Activated T-cell treated with anti-CD3 and anti-CD28 coated beads for 48 hours (primary cell): ENCODE measurements at regions not wholly inside any gene's neighbourhood (a gene's known extent, or its start where the extent isn't known, plus 50 kb on each side); places are given as distances from the start of the nearest gene placed in this dataset.

Experiments
- DNase-seq: peaks from one replicate; pipeline ENCODE4 v3.0.0-alpha.2; 2020; ENCODE audit warnings: low read depth

DNA sequence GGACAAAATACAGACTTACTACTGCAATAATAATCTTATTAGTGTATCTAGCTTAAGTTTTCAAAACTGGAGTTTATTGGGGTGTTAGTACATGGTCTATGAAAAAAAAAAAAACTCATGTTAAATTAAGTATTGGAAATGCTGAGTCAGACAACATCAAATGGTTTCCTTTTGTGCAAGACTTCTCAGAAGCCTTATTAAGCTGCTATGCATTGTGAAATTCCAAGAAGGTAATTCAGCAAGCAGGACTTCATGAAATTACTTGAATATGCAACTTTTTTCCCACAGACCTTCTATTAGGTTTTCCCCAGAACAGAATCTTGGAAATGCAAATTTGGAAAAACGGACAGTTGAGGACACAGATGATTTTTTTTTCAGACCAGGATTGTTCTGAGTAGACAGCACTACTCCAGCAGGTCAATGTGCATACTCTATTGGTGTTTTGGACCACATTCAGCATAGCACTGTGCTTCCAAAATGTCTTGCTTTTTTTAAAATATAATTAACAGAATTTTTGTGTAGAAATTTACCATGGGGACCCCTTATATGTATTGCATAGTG lies 568.8 kb upstream of the TENM3 start:
- DNase-seq = no peak

DNA sequence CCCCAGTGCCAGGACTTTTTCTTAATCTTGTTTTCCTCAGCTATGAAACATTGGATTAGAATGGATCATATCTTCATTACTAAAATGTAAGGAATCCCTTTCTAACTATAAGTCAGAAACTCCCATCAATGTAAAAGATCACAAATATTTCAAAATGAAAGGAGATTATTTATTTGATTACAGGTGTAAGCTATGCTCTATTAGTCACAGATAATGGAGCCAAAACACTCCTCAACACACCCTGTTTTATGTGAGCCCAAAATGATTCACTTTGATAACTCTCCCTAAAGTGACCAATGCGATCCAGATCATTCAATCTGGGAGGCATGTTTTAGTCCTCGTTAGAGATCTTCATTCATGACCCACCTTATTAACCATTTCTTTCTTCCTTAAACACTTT lies 566.7 kb upstream of the TENM3 start:
- no peak for DNase-seq

DNA sequence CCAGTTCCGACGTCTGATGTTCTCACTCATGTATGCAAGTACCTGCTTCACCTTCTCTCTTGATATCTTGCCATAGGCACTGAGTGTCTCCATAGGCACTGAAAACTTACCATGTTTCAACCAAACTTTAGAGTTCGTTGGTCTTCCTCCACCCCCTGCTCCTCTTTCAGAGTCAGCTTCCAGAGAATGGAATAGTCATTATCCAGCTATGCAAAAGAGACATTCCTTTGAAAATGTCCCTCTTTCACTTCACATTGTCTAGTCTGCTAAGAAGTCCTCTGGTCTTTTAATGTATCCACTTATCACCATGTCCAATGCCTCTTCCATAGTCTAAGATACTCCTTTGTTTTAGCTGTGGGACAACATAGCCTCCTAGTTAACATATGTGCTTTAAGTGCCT lies 566.0 kb upstream of the TENM3 start:
- DNase-seq = no peak

DNA sequence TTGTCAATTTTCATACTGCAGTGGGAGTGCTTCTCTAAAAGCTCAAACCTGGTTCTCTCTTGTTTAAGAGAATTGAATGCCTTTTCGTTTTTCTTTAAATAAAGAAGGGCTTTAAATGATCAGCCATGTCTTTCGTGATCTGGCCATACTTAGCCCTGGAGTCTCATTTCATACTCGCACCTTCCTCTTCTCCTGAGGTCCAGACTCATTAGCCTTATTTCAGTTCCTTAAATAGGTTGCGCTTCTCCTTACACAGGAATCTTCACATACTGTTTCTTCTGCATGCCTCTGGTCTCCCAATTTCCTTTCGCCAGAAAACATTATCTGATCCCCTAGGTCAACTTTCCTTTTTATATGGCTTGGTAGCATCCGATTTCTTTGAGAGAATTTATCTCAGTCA lies 565.6 kb upstream of the TENM3 start:
- no peak for DNase-seq

DNA sequence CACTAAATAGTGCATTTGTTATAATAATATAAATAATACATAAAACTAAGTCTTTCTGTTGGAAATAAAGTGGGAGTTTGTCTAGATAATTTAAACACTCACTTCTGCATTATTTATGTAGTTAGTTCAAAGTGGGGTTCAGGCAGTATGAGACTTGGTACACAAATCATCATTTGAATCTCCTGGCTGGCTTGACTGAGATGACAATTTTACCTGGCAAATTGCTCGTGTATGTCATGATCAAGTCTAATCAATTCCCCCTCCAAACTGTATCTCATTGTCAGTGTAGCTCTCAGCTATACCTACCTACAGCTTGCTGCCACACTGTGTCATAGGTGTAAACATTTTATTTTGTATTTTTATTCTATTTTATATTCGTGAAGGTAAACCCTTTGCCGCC lies 563.4 kb upstream of the TENM3 start:
- DNase-seq = no peak

DNA sequence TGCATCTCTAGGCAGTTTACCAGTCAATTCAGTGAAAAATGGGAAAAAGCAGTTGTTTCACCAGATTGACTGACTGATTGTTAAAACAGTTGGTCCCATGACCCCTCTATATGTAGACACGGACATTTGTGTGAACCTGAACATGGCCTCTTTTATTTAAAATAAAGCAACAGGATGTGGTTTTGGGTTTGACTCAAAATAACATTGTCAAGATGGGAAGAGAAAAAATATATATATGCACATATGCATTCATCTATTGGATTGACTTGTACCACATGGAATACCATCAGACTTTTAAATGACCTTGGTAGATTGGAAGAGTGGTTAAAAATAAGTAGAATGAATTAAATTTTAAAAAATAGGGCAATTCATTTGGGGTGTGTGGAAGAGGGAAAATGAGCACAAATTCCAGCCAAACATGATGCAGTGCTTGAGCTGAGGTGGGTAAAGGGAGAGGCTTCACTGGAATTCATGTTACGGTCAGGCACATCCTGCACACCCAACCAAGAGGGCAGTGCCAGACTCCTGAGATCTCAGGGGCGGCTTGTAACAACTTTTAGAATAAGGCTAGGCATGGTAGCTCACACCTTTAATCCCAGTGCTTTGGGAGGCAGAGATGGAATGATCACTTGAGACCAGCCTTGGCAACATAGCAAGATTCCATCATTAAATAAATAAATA lies 560.7 kb upstream of the TENM3 start:
- DNase-seq = no peak

DNA sequence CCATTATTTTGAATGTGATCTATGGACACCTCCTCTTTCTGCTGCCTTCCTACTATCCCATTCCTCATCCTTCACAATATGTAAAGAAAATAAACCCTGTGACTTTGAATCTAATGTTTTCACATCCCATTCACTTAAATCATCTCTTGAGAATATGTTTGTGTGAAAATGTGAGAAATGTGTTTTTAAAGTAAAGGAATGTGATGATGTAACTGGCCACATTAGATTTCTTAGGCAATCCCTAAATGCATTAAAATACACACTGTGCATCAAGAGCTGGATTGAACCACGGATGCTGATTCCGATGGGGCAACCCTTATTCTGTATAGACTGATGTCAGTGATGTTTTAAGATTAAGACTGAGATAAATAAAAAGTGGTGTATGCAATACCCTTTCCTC lies 558.9 kb upstream of the TENM3 start:
- no peak for DNase-seq

DNA sequence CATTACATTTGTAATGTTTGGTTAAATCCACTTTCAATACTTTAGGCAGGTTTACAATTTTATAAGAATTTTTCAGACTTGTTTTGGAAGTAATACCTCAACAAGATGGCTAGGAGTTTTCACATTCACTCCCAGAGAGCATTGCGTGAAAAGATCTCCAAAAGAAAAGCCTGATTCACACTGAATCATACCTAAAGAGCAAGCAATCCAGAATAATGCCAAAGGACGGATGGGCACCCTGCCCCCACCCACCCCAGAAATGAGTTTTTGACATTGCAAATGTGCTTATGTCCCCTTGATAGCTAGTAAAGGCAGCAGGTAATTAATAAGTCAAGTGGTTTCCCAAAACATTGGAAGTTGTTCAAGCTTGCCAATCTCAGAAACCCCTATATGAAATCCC lies 557.7 kb upstream of the TENM3 start:
- DNase-seq = no peak

DNA sequence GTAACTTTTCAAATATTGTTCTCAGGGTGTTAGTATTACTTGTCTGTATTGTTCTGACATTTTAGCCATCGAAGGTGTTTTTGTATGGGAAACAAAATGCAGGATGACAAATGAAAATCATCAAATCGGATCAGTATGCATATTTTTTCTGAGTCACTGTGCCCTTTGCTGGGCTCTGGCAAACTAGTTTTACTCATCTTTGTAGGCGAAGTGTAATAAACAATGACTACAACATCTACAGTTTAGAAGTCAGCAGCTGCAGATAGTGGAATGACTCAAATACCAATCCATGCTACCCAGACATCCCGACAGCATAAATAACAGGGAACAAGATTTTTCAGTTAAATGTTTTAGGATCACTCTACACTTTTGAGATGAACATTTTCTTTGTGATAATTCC lies 557.3 kb upstream of the TENM3 start:
- no peak for DNase-seq

DNA sequence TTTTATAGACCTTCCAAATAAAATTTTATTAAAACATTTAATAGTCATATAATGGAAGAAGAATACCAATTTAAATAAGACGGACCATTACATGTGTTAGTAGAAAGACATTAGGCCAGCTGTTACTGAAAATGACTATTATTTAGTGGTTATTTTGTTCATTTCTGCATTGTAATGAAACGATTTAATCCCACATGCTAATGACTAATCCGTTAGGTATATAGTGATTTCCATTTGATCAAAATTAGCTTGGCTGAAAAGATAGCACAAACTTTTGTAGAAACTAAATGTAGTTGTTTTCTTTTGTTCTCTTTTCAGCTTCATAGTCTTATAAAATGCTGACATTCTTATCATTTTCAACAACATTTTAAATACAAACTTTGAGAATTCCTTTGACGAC lies 556.1 kb upstream of the TENM3 start:
- DNase-seq = no peak

DNA sequence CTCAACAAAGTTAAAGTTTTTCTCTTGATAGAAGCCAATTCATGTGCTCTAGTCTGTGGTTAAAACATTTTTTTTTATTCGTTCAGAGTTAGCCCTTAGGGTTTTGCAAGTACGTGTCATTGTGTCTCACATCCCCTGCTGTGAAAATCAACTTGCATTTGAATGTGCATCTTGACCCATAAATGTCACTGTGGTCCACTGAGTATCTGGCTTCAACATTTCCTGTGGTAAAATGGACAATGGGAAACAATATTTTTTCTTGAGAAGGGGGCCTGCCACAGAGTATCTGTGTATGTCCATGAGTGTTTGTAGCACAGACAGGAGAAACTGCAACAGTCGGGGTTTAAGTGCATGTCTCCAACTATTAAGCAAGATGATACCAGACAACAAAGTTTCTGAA lies 554.8 kb upstream of the TENM3 start:
- DNase-seq = no peak

DNA sequence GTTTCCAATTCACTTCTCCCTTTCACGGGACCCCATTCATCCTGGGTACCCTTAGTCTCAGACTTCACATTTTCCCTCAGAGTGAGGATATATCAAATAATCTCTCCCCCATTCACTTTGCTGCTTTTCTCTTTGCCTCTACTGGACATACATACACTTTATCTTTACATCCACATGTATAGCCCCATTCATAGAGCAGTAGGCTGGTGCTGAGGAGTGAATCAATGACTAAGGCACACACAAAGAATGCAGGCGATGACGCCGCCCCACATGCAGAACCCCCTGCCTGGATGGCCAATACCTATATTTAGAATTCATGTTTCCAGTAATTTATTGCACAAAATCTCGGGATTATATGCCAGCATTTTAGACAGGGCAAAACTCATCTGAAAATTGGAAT lies 554.3 kb upstream of the TENM3 start:
- DNase-seq = no peak

DNA sequence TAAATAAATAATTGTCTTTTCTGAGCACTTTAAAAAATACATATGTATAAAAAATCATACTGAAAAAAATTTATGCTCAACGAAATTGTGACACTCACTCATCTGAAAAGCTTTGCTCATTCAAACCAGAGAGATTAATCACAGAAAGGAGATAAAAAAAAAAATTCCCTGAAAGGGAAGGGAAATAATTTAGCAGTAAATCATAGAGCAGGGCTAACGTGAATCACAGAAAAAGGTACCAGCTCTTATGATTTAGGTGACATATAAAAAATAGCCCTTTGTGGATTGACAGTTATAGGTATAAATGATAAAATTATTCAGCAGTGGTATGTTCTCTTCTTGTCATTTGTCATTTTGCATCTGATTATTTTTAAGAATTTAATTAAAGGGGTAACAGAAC lies 552.7 kb upstream of the TENM3 start:
- no peak for DNase-seq

DNA sequence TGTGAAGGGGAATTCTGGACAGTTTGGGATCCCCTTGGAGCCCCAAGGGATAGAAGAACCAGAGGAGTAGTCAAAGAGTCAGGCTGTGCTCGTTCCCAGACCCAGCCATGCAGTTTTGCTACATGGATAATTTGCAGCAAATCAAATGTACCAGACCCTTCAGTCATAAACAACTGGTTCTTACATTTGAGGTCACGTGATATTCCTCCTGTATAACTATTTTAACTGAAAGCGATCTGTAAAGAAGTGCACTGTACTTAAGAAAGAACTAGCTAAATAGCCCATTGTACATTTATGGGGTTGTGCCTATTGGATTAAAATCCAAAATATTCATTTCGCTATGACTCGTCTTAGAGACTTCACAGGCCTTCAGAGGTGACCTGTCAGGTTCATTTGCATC lies 550.2 kb upstream of the TENM3 start:
- no peak for DNase-seq

DNA sequence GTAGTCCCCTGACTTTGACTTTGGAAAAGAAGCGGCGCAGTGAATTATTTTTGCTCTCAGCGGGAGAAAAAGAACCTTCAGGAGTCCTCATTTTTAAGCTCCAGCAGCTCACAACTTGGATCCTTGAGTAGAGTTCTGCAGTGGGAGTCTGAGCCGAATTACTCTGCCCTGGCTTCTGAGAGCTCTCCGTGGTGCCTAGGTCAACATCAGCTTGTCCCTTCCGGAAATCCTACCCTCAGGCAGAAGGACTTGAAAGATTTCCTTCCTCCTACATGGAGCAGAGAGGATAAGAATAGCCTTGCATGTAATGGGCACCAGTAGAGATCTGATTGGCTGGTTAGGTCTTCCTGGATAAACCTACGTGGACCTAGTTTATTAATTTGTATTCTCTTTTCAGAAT lies 549.7 kb upstream of the TENM3 start:
- no peak for DNase-seq

DNA sequence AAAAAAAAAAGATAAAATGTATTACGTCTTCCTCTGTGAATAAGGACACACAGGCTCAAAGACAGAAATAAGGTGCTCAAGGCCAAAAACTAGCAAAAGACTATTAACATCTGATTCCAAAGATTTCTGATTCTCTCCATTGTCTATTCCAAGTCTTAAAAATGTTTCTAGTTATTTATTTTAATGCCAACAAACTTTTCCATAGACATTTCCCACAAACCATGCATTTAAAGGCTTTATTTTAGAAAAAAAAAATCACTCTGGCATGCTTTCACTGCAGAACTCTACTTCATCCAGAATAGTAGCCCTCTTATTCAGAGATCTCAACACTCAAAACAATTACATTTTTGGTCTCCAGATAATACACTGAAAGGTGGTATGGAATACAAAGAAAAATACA lies 545.0 kb upstream of the TENM3 start:
- no peak for DNase-seq

DNA sequence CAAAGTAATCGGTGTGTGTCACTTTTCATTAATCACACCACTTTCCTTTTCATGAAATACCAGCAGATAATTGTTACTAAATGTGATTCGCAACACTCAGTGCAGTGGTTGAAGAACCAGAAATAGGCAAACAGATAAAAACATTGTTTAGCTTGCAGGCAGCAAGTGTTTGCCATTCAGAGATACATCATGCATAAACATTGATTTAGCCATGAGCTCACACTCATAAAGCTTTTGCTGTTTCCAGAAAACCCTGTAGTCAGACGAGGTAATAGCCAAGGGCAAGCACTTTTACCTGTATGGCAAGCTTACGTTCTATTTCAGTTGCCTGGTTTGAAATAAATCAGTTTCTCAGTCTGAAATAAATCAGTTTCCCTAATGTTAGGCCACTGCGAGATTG lies 542.0 kb upstream of the TENM3 start:
- no peak for DNase-seq

DNA sequence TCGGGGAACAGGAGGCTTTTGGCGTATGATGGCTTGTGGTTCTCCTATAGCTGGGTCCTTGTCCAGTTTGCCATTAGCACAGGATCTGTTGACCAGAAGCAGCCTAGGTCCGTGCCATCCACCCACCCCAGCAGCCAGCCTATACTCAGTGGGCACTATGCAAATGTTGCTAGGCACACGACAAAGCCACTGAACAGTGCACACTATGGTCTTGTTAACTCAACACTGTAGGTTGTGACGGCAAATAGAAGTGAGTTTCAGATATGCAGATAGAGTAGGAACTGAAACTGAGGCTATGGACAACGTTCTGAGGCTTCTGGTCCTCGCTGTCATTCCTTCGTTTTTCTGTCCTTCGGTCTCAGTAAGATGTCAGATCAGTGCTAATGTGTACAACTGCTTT lies 541.3 kb upstream of the TENM3 start:
- no peak for DNase-seq

DNA sequence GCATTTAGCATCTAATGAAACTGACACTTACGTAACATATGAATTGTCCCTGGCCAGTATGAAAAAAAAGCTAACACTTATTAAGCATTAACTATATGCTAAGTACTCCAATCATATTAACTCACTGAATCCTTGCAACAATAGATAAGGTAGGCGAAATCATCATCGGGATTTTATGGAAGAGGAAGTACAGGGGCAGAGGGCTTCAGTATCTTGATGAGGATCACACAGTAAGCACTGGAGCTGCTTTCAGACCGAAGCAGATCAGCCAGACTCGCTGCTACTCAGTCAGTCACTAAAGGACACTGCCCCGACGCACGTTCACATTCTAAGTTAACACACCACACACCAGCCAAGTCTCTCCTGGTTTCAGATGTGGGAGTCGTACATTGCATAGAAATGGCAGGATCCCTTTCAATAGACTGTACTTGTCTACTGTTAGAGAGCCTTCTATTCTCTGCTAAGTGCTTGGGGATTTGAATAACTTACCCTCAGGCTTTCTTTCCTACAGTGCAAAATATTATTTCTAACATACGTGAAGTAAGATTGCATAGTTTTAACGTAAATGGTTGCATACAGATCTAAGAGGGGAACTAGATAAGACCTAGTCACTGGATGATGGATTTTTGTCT lies 540.2 kb upstream of the TENM3 start:
- DNase-seq = no peak

DNA sequence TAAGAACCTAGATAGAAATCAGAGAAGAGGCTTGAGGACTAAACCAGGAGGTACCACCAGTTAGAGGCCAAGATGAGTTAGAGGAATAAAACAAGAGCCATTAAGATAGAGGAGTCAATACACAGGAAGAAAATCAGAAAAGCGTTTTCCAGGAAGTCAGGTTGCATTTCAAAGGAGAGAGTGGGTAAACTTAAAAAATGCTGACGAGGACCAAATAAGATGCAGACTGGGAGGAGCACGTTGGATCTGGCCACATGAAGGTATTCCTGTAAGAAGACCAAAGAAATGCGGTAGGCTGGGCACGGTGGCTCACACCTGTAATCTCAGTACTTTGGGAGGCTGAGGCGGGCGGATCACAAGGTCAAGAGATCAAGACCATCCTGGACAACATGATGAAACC lies 533.1 kb upstream of the TENM3 start:
- no peak for DNase-seq

DNA sequence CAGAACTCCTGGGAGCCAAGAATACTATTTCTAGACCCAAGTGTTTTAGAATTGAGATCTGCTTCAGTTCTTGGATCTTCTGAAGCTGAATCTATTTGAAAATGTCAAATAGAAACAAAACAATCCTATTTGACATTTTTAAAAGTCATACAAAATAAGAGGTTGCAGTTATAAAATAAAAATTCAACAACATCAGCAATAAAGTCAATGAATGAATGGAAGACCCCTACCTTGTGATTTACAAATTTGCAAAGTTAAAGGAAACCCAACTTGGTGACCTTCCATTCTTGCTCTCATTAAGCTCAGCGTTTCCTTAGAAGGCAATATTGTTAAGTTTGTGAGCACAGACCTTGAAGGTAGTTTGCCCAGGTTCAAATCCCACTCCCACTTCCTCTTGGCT lies 531.8 kb upstream of the TENM3 start:
- DNase-seq = no peak

DNA sequence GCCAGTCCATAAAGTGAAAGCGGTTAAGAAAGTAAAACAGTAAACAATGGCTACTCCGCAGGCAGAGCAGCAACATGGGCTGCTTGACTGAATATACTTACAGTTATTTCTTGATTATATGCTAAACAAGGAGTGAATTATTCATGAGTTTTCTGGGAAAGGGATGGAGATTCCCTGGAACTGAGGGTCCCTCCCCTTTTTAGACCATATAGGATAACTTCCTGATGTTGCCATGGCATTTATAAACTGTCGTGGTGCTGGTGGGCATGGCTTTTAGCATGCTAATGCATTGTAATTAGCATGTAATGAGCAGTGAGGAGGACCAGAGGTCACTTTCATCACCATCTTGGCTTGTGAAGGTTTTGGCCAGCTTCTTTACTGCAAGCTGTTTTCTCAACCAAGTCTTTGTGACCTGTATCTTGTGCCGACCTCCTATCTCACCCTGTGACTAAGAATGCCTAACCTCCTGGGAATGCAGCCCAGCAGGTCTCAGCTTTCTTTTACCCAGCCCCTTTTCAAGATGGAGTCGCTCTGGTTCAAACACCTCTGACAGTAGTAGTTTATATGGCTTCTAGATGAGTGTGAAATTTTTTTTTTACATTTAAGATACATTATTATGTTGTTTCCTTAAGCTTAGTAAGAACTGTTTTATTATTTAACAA lies 514.8 kb upstream of the TENM3 start:
- DNase-seq = no peak

DNA sequence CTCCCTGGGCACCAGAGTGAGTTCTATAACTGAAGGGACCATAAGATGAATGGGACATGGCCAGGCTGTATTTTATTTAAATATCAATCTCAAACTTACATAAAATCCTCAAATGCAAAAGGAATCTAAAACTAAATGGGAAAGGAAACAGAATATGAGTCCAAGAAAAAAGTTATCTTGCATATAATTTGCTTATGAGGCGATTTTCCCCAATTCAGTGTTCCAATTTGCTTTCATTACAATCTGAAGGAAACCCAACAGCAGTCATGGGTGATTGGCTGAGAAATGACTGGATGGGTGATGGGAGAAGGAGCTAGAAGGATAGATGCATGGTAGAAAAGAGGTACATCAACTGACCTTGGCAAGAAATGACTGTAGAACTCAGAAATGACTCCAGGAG lies 511.3 kb upstream of the TENM3 start:
- no peak for DNase-seq

DNA sequence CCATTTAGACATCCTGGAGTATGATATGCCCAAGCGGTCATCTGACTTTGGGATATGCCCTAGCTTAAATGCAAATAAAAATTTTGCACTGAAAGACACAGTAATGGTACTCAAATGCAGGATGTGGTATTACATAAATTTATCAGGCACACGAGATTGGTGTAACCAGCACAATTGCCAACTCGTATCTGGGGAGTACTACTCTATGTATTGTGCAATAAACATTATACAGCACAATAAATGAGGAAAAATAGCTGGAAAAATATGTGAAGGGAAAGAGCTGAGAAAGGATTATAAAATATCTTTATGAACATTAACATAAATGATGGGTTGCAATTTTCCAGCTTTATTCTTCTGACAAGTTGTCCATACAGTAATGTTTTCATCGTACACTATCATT lies 505.5 kb upstream of the TENM3 start:
- DNase-seq = no peak
